ENCODE measurements at regions not wholly inside any gene's neighbourhood (a gene's known extent, or its start where the extent isn't known, plus 50 kb on each side); places are given as distances from the start of the nearest gene placed in this dataset.

GRCh38 chr6:88388589-88388988, 222.4 kb upstream of the CNR1 start:
- Histone ChIP-seq H3K79me2 (ENCODE audit: control insufficient read depth, insufficient read depth, low read length) (no peaks in the 10 kb centered on the region), H4K20me1 (ENCODE audit: control insufficient read depth, extremely low read depth, insufficient read depth, low read length) (no peaks in the 10 kb centered on the region), H3K9ac (ENCODE audit: control insufficient read depth, extremely low read depth, insufficient read depth, low read length) (no peak overlapping the region), H3K27me3 (ENCODE audit: control insufficient read depth, extremely low read depth, insufficient read depth, low read length) (no peaks in the 10 kb centered on the region), H3K4me3 (ENCODE audit: control insufficient read depth in 2 of 3, extremely low read depth in 1 of 3, insufficient read depth in 2 of 3, low read depth in 1 of 3, low read length in 3 of 3) (no peak overlapping the region), H3K9me3 (ENCODE audit: control insufficient read depth, low read depth, low read length) (no peaks in the 10 kb centered on the region), H3K4me2 (ENCODE audit: control insufficient read depth, extremely low read depth, insufficient read depth, low read depth, low read length) (no peak overlapping the region), H3K27ac (ENCODE audit: control insufficient read depth, insufficient read depth, low read length) (no peak overlapping the region), H3K9me1 (ENCODE audit: control insufficient read depth, extremely low read depth, insufficient read depth, low read length) (no peaks in the 10 kb centered on the region), H2AFZ (ENCODE audit: control insufficient read depth, low read length) (no peak overlapping the region), H3K36me3 (ENCODE audit: control insufficient read depth in 2 of 2, extremely low read depth in 1 of 2, insufficient read depth in 2 of 2, low read length in 2 of 2) (no peaks in the 10 kb centered on the region), H3K4me1 (ENCODE audit: control insufficient read depth, extremely low read depth, insufficient read depth, low read length) (no peaks in the 10 kb centered on the region)
- FAIRE-seq: no peak
- TF ChIP-seq EZH2 (IDR thresholded peaks at IDR 0.05; ENCODE audit: low read length) (no peak), CTCF (optimal IDR thresholded peaks at IDR 0.05 in 1 of 3, IDR thresholded peaks at IDR 0.05 in 1 of 3, conservative IDR thresholded peaks at IDR 0.05 in 1 of 3; ENCODE audit: extremely low read depth in 1 of 3, insufficient read depth in 2 of 3, low read length in 3 of 3) (no peak)
- no peak for DNase-seq (ENCODE audit: low read depth, low spot score)
- dilution Hi-C loops (cut with MboI; ENCODE audit: extremely low pct_ligation_motif_present, low sequenced_read_pairs): no loop called here

DNA sequence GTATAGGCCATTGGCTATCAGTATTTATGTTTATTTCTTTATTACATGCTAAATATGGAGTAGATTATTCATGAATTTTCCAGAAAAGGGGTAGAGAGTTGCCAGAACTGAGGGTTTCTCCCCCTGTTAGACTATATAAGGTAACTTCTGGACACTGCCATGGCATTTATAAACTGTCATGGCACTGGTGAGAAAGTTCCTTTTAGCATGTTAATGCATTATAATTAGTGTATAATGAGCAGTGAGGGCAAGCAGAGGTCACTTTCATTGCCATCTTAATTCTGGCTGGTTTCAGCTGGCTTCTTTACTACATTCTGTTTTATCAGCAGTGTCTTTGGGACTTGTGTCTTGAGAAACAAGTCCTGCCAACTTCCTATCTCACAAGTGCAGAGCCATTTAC, 220.0 kb upstream of the CNR1 start:
- Histone ChIP-seq H3K9ac (ENCODE audit: control insufficient read depth, extremely low read depth, insufficient read depth, low read length) (no peak overlapping the region), H3K4me3 (ENCODE audit: control insufficient read depth in 2 of 3, extremely low read depth in 1 of 3, insufficient read depth in 2 of 3, low read depth in 1 of 3, low read length in 3 of 3) (no peak overlapping the region), H3K9me3 (ENCODE audit: control insufficient read depth, low read depth, low read length) (no peaks in the 10 kb centered on the region), H3K4me2 (ENCODE audit: control insufficient read depth, extremely low read depth, insufficient read depth, low read depth, low read length) (no peak overlapping the region), H3K27me3 (ENCODE audit: control insufficient read depth, extremely low read depth, insufficient read depth, low read length) (no peaks in the 10 kb centered on the region), H3K4me1 (ENCODE audit: control insufficient read depth, extremely low read depth, insufficient read depth, low read length) (no peaks in the 10 kb centered on the region), H3K79me2 (ENCODE audit: control insufficient read depth, insufficient read depth, low read length) (no peaks in the 10 kb centered on the region), H4K20me1 (ENCODE audit: control insufficient read depth, extremely low read depth, insufficient read depth, low read length) (no peaks in the 10 kb centered on the region), H2AFZ (ENCODE audit: control insufficient read depth, low read length) (no peak overlapping the region), H3K27ac (ENCODE audit: control insufficient read depth, insufficient read depth, low read length) (no peak overlapping the region), H3K36me3 (ENCODE audit: control insufficient read depth in 2 of 2, extremely low read depth in 1 of 2, insufficient read depth in 2 of 2, low read length in 2 of 2) (no peaks in the 10 kb centered on the region), H3K9me1 (ENCODE audit: control insufficient read depth, extremely low read depth, insufficient read depth, low read length) (no peaks in the 10 kb centered on the region)
- TF ChIP-seq EZH2 (IDR thresholded peaks at IDR 0.05; ENCODE audit: low read length) (no peak), CTCF (optimal IDR thresholded peaks at IDR 0.05 in 1 of 3, IDR thresholded peaks at IDR 0.05 in 1 of 3, conservative IDR thresholded peaks at IDR 0.05 in 1 of 3; ENCODE audit: extremely low read depth in 1 of 3, insufficient read depth in 2 of 3, low read length in 3 of 3) (no peak)
- DNase-seq (ENCODE audit: low read depth, low spot score) (no peak), FAIRE-seq (no peak)
- dilution Hi-C loops (cut with MboI; ENCODE audit: extremely low pct_ligation_motif_present, low sequenced_read_pairs): no loop called here
